ENCODE measurements at regions not wholly inside any gene's neighbourhood (a gene's known extent, or its start where the extent isn't known, plus 50 kb on each side); places are given as distances from the start of the nearest gene placed in this dataset.

DNA sequence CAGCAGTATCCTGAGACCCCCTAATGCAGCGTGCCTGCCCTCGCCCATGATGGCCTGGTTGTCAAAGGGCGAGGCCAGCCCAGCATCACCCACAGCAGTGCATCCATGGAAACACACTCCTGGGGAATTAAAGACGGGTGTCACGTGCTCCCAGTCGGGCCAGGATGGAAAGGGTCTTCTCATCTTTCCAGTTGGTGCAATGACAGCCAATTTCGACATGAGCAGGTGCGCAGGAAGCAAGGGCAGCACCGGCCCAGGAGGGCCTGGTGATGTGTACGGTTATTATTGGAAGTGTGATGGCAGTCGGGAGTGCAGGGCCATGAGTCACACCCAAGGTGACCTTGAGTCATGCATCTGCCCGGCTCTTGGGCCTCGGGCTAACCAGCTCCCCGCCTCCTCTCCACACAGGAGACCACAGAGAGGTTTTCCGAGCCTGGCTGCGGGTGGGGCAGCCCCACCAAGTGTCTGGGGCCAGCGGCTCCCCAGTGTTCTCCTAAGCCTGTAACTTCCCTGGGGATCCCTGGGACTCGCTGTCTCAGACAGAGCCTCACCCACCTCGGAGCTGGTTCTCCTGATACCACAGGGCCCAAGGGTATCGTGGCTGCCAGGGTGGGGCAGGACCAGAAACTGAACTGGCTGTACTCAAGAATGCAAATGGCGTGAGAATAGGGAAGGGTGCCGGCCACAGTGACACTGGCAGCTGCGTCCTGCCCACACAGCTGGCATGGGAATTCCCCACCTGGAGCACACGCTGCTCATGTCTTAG is 119.8 kb downstream of the SIK1 start:
- no TSS peak for BruUV-seq (replicated peaks)
- no peak overlapping the region for H3K27ac ChIP-seq (ENCODE audit: insufficient read depth, low read depth, low read length)
- FAIRE-seq = no peak
- no peak overlapping the region for H3K4me2 ChIP-seq (ENCODE audit: insufficient read depth, low read length)
- H3K27me3 ChIP-seq (ENCODE audit: control insufficient read depth in 2 of 2, insufficient read depth in 2 of 2, low read length in 2 of 2) = peaks cover 1 to 5% of the 10 kb centered on the region in 2 experiments
- TF ChIP-seq JUN (IDR thresholded peaks at IDR 0.05; ENCODE audit: borderline replicate concordance, insufficient read depth, insufficient read length, low read depth) (no peak), FOS (IDR thresholded peaks at IDR 0.05; ENCODE audit: borderline replicate concordance, insufficient read depth, low read length) (no peak), MYC (IDR thresholded peaks at IDR 0.05; ENCODE audit: low read depth, low read length) (no peak), POLR2AphosphoS5 (IDR thresholded peaks at IDR 0.05; ENCODE audit: insufficient read depth, low read depth, low read length) (no peak), GATA2 (IDR thresholded peaks at IDR 0.05; ENCODE audit: insufficient read depth, insufficient read length, low read depth, low read length) (no peak), POLR2A (IDR thresholded peaks at IDR 0.05; ENCODE audit: low read depth, low read length) (no peak), EZH2 (IDR thresholded peaks at IDR 0.05; ENCODE audit: borderline replicate concordance, low read depth, low read length, severe bottlenecking) (no peak)
- TF ChIP-seq, protein P1, sequence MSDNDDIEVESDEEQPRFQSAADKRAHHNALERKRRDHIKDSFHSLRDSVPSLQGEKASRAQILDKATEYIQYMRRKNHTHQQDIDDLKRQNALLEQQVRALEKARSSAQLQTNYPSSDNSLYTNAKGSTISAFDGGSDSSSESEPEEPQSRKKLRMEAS (IDR thresholded peaks at IDR 0.05; ENCODE audit: insufficient read depth, insufficient read length) = no peak
- TF ChIP-seq, protein P2, sequence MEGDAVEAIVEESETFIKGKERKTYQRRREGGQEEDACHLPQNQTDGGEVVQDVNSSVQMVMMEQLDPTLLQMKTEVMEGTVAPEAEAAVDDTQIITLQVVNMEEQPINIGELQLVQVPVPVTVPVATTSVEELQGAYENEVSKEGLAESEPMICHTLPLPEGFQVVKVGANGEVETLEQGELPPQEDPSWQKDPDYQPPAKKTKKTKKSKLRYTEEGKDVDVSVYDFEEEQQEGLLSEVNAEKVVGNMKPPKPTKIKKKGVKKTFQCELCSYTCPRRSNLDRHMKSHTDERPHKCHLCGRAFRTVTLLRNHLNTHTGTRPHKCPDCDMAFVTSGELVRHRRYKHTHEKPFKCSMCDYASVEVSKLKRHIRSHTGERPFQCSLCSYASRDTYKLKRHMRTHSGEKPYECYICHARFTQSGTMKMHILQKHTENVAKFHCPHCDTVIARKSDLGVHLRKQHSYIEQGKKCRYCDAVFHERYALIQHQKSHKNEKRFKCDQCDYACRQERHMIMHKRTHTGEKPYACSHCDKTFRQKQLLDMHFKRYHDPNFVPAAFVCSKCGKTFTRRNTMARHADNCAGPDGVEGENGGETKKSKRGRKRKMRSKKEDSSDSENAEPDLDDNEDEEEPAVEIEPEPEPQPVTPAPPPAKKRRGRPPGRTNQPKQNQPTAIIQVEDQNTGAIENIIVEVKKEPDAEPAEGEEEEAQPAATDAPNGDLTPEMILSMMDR (IDR thresholded peaks at IDR 0.05; ENCODE audit: extremely low read depth in 1 of 2, insufficient read depth in 1 of 2, low read depth in 1 of 2, low read length in 2 of 2) = no peak
- no peaks in the 10 kb centered on the region for H3K9me3 ChIP-seq (replicated peaks; ENCODE audit: control insufficient read depth, insufficient read depth, low read length)
- no peaks in the 10 kb centered on the region for H3K79me2 ChIP-seq (ENCODE audit: control insufficient read depth, insufficient read depth, low read length)
- intact Hi-C loops (cut with micrococcal nuclease) = no loop called here
- POLR2A ChIA-PET = no interaction called here
- H3K9me1 ChIP-seq (replicated peaks; ENCODE audit: control insufficient read depth, extremely low read depth, insufficient read depth, low read length) = no peaks in the 10 kb centered on the region
- no peaks in the 10 kb centered on the region for H3K36me3 ChIP-seq (ENCODE audit: control insufficient read depth in 2 of 2, extremely low read depth in 1 of 2, insufficient read depth in 2 of 2, low read length in 2 of 2)
- no peaks in the 10 kb centered on the region for H4K20me1 ChIP-seq (replicated peaks; ENCODE audit: control insufficient read depth, extremely low read depth, insufficient read depth, low read length)
- H3K4me3 ChIP-seq (replicated peaks in 1 of 3; ENCODE audit: insufficient read depth in 1 of 3, low read depth in 1 of 3, low read length in 3 of 3) = no peak overlapping the region
- no peak overlapping the region for H3K9ac ChIP-seq (replicated peaks; ENCODE audit: extremely low read depth, insufficient read depth, low read length)
- H2AFZ ChIP-seq (ENCODE audit: low read depth, low read length) = no peak overlapping the region
- H3K4me1 ChIP-seq (ENCODE audit: control insufficient read depth, extremely low read depth, insufficient read depth, low read length) = no peaks in the 10 kb centered on the region
- no peak for DNase-seq (ENCODE audit: low read depth, low spot score)
- dilution Hi-C loops (cut with MboI; ENCODE audit: extremely low pct_ligation_motif_present, low sequenced_read_pairs) = no loop called here
- CTCF ChIA-PET = no interaction called here
